ENCODE measurements at regions not wholly inside any gene's neighbourhood (a gene's known extent, or its start where the extent isn't known, plus 50 kb on each side); places are given as distances from the start of the nearest gene placed in this dataset.

DNA sequence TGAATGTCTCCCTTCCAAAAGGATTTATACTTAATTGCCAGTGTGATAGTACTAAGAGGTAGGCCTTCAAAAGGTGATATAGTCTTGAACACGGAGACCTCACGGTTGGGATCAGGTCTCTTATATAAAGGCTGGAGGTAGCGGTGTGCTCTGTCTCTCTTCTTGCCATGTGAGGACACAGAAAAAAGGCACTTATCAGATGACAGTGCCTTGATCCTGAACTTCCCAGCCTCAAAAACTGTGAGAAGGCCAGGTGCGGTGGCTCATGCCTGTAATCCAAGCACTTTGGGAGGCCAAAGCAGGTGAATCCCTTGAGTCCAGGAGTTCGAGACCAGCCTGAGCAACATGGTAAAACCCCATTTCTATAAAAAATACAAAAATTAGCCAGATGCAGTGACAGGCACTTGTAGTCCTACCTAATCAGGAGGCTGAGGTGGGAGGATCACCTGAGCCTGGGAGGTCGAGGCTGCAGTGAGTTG lies 108.9 kb upstream of the TOP3B start:
- H3K4me1 Mint-ChIP-seq (ENCODE audit: low read depth): no peaks in the 10 kb centered on the region
- no peaks in the 10 kb centered on the region for H3K9me3 Mint-ChIP-seq (ENCODE audit: low read depth)
- H3K27ac Mint-ChIP-seq: no peak overlapping the region
- H3K36me3 Mint-ChIP-seq: no peaks in the 10 kb centered on the region
- peaks cover 29% of the 10 kb centered on the region for H3K27me3 Mint-ChIP-seq
- H3K4me3 Mint-ChIP-seq: no peak overlapping the region

DNA sequence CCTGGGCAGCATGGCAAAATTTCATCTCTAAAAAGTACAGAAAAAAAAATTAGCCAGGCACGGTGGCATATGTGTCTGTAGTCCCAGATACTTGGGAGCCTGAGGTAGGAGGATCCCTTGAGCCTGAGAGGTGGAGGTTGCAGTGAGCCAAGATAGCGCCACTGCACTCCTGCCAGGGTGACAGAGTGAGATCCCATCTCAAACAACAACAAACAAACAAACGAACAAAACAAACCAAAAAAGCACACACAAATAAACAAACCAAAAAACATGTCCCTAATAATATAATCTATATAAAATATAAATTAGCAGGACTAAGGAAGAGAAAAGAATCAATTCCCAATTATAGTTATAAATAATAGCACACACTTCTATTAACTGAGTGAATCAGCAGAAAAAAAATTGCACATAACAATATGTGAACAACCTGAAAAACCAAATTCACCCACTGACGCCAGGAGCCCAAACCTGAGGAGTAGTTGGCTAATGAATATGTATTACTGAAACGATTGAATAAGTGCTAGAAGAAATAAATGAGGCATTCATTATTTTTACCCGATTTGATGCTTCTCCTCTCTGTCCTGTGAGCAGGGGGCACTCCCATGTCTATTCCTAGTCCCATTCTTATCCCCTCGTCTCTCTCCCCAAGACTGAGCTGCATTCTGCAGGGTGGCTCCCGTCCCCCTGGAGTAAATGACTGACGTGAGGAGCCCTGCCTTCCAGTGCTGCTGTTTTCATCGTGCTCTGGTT lies 108.2 kb upstream of the TOP3B start:
- Mint-ChIP-seq H3K4me3 (no peak overlapping the region), H3K27me3 (peaks cover 30% of the 10 kb centered on the region), H3K36me3 (no peaks in the 10 kb centered on the region), H3K4me1 (ENCODE audit: low read depth) (no peaks in the 10 kb centered on the region), H3K9me3 (ENCODE audit: low read depth) (no peaks in the 10 kb centered on the region), H3K27ac (no peak overlapping the region)

DNA sequence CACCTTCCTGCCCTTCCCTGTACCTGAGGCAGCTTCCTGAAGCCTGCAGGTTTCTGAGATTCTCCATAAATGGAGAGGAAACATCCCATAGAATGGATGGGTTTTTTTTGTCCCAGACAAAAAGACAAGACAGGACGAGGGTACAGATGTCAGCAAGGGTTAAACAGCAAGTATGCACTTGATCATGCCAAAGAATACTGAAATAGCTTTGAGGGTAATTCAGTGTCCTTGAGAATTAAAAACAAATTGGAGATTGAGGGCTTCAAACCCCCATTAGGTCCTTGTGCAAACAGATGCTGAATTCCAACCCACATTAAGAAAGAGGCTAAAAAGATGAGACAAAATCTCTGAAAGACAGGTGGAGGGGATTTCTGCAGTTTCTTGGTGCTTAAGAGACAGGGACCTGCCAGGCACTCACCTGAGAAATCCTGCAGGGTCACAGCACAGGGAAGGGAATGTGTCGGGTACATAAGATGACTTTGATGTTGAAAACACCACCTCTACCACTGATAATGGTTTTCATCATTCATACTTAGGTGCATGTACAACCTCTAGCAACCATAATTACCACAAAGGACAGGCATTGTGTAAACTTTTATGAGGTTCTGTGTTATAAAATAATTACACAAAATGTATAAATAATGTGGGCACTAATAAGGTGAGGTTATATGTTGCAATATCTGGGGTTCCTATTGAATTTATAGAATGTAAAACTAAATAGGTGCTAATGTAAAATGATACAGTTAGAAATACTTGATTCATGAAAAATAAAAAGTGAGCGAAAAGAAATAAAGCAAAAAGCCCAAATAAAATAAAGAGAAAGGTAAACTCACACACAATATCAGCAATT lies 107.1 kb upstream of the TOP3B start:
- Mint-ChIP-seq H3K4me3 (no peak overlapping the region), H3K27me3 (peaks cover 27% of the 10 kb centered on the region), H3K27ac (no peak overlapping the region), H3K4me1 (ENCODE audit: low read depth) (no peaks in the 10 kb centered on the region), H3K36me3 (no peaks in the 10 kb centered on the region), H3K9me3 (ENCODE audit: low read depth) (no peaks in the 10 kb centered on the region)

DNA sequence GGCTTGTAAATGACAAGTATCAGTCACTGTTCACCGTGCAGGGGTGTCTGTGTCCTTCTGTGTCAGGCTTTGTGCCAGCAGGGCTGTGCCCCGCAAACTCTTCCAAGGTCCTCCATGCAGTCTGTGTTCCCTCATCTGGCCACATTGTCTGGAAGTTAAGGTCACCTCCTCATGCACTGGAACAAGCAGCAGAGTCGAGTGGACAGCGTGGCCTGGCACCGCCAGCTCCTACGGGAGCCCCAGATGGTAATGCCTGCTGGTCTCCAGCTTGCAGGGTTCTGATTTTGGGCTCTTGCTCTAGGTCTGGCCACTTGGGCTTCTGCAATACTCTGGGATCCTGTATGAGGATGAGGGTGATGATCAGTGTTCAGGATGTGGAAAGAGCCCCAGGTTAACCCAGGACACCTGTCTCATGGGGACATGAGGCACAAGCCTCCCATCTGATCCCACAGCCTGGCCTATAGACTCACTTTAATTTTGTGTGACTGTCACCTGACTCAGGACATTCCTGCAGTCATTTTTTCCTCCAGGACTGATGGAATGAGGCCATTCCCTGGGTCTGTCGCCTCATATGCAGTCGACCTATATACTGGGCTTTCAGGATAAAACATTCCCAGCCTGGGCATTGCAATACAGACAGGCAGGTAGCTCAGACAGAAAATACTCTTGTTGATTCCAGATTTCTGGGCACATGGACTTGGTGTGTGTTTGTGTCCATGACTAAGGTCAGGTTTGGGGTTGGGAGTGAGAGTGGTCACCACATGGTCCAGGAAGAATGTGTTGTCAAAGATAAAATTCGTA lies 106.3 kb upstream of the TOP3B start:
- Mint-ChIP-seq H3K4me1 (ENCODE audit: low read depth) (no peaks in the 10 kb centered on the region), H3K27me3 (peaks cover 26% of the 10 kb centered on the region)

DNA sequence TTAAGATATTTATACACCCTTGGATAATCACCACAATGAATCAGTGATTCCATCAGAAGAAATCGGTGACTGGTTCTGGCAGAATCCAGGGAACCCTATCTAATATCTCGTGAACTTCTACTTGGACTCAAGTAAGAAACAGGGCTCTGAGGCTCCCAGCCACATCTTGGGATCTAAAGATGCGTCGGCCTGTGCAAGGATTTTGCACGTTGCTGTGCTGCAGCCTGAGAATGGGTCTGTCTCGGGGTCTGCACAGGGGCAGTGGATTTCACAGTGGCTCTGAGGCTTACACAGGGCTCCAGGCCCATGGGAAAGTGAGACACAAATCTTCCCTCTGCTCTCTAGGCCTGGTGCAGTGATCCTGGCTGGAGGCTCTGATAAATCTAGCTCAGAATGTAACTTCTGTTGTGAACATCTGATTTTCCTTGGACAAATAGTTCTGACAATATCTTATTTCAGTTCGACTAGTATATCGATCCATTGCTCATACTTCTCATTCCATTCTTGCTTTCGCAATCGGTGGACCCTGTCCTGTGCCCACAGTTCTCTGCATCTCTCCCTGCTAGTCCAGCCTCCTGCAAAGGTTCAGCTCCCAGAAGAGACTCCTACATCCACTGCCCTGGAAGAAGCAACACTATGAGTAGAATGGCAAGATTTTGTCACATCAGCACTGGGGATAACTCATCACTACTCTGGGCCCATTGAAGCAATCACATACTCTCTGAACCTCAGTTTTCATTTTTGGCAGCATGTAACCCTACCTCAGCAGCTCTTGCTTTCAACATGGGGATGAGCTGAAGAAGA lies 105.5 kb upstream of the TOP3B start:
- Mint-ChIP-seq H3K36me3 (no peaks in the 10 kb centered on the region), H3K27me3 (peaks cover 27% of the 10 kb centered on the region), H3K27ac (no peak overlapping the region), H3K4me1 (ENCODE audit: low read depth) (no peaks in the 10 kb centered on the region), H3K9me3 (ENCODE audit: low read depth) (no peaks in the 10 kb centered on the region), H3K4me3 (no peak overlapping the region)

More for the DNA sequence above, 106.3 kb upstream of the TOP3B start:
- Mint-ChIP-seq H3K9me3 (ENCODE audit: low read depth) (no peaks in the 10 kb centered on the region), H3K36me3 (no peaks in the 10 kb centered on the region), H3K4me3 (no peak overlapping the region), H3K27ac (no peak overlapping the region)

DNA sequence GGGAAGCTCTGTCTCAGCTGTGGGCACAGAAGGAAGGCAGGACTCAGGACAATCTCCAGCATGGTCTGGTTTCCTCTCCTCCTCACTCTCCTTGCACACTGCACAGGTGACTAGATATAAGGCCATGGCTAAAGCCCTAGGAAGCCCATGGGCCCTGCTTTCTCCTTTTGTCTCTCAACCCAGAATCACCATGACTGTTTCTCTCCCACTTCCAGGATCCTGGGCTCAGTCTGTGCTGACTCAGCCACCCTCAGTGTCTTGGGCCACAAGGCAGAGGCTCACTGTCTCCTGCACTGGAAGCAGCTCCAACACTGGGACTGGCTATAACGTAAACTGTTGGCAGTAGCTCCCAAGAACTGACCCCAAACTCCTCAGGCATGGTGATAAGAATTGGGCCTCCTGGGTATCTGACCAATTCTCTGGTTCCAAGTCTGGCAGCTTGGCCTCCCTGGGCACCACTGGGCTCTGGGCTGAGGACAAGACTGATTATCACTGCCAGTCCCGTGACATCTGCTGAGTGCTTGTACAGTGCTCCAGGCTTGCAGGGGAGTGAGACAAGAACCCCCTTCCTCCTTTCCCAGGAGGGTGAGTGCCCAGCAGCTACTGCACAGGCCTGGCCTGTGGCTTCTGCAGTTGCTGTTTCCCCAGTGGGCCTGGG lies 104.0 kb upstream of the TOP3B start:
- H3K4me3 Mint-ChIP-seq: no peak overlapping the region
- no peaks in the 10 kb centered on the region for H3K36me3 Mint-ChIP-seq
- H3K4me1 Mint-ChIP-seq (ENCODE audit: low read depth): no peaks in the 10 kb centered on the region
- no peaks in the 10 kb centered on the region for H3K9me3 Mint-ChIP-seq (ENCODE audit: low read depth)
- H3K27ac Mint-ChIP-seq: no peak overlapping the region
- peaks cover 20% of the 10 kb centered on the region for H3K27me3 Mint-ChIP-seq

DNA sequence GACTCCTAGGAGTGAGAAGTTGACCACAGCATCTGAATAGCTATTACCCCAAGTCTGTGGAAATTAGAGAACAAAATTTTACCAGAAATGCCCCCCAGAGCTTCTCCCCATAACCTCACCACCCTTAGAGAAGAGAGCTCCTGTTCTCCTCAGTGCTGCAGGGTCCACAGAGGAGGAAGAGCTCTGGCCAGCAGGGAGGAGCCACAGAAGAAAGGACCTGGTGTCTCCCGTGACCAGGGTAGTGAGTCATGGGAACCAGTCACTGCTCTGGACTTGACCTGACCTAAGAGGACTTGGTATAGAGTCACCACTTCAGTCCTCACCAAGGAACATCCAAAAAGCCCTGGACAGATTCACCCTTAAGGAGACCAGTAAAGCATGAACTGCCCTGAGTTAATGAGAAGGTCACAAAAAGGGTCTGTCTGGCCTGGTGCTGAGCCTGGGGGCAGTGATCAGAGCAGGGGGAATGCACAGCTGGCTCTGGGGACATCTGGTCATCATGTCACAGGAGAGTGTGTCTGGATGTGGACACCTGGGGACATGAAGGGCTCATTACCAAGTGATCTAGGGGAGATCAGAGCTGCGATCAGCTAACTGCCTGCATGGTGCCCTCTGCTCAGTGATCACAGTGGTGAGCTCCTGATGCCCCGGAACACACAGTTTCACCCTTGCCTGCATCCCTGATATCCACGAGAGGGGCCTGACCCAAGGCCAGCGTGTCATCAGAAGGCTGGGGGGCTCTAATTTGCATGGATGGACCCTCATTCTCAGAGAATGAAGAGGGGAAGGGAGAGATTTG lies 103.3 kb upstream of the TOP3B start:
- Mint-ChIP-seq H3K27me3 (peaks cover 19% of the 10 kb centered on the region), H3K4me1 (ENCODE audit: low read depth) (no peaks in the 10 kb centered on the region), H3K27ac (no peak overlapping the region), H3K4me3 (no peak overlapping the region), H3K36me3 (no peaks in the 10 kb centered on the region), H3K9me3 (ENCODE audit: low read depth) (no peaks in the 10 kb centered on the region)

DNA sequence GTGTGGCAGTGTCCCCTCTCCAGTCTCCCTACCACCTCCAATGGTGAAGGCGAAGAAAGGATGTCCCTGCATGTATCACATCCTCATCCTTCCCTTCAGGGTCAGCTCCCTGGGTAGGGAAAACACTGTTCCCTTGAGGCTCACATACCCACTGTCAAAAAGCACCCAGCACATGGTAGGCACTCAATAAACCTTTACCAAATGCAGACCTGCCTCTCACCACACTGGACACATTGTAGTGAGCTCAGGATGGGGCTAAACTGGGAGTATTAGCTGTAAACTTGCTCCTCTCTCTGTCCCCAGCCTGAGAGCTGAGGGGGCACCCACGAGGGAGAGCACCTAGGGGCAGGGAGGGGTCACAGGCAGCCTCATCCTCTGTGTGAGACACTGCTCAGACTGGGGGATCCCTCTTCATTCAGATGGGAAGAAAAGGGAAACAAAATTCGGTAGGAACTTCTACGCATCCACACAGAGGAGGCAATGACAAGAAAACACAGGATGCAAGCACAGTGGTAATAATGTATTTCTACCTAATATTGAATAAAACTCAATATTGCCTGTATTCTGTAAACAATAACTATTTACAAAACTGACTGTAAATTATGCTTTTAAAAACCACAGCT lies 101.6 kb upstream of the TOP3B start:
- Mint-ChIP-seq H3K4me1 (ENCODE audit: low read depth) (no peaks in the 10 kb centered on the region), H3K9me3 (ENCODE audit: low read depth) (no peaks in the 10 kb centered on the region), H3K4me3 (no peak overlapping the region), H3K27ac (no peak overlapping the region), H3K27me3 (peaks cover 16% of the 10 kb centered on the region), H3K36me3 (no peaks in the 10 kb centered on the region)

DNA sequence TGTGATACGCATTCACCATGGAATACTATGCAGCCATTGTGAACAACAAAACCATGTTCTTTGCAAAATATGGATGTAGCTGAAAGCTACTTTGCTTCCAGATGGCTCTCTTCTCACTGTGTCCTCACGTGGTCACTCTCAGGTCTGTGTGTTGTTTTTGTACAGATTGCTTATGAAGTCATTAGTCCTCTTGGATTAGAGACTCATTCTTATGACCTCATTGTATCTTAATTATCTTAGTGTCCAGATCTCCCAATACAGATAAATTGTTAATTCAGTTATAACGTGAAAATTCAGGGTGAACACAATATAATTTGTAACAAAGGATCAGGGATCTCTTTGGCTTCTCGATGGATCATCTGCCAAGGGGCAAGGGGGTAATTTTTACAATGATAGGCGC lies 100.4 kb upstream of the TOP3B start:
- Mint-ChIP-seq H3K4me1 (ENCODE audit: low read depth) (no peaks in the 10 kb centered on the region), H3K4me3 (no peak overlapping the region)

DNA sequence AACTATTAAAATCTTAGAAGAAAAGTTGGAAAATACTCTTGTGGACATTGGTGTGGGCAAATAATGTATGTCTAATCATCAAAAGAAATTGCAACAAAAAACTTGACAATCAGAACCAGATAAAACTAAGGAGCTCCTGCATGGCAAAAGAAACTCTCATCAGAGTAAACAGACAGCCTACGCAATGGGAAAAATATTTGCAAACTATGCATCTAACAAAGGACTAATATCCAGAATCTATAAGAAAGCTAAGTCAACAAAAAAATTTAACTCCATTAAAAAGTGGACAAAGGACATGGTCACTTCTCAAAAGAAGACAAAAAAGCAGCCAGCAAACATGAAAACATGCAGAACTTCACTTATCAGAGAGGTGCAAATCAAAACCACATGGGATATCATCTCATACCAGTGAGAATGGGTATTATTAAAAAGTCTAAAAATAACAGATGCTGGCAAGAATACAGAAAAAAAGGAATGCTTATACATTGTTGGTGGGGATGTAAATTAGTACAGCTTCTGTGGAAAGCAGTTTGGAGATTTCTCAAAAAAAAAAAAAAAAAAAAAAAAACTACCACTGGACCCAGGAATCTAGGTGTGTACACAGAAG lies 99.7 kb upstream of the TOP3B start:
- Mint-ChIP-seq H3K36me3 (no peaks in the 10 kb centered on the region), H3K27me3 (peaks cover 12% of the 10 kb centered on the region), H3K4me3 (no peak overlapping the region)

More for the DNA sequence above, 100.4 kb upstream of the TOP3B start:
- H3K27ac Mint-ChIP-seq: no peak overlapping the region
- H3K36me3 Mint-ChIP-seq: no peaks in the 10 kb centered on the region
- H3K27me3 Mint-ChIP-seq: peaks cover 12% of the 10 kb centered on the region
- H3K9me3 Mint-ChIP-seq (ENCODE audit: low read depth): no peaks in the 10 kb centered on the region

DNA sequence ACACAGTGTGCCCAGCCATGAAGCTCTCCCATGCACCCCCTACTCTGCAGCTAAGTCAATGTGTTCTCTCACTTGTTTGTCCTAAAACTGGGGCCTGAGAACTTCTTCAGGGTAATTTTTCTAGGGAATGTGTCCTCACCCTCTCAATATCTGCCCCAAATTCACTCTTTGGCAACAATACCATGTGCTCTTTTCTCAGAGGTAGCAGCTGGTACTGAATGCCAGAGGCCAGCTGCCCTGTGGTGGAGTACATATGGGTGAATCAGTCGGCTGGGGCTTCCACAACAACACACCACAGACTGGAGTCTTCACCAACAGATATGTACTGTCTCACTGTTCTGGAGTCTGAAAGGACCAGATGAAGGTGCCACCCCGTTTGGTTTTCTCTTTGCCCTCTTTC lies 97.7 kb upstream of the TOP3B start:
- Mint-ChIP-seq H3K36me3 (no peaks in the 10 kb centered on the region), H3K4me3 (no peak overlapping the region), H3K4me1 (ENCODE audit: low read depth) (no peaks in the 10 kb centered on the region), H3K9me3 (ENCODE audit: low read depth) (no peaks in the 10 kb centered on the region), H3K27ac (no peak overlapping the region), H3K27me3 (peaks cover 12% of the 10 kb centered on the region)

More for the DNA sequence above, 99.7 kb upstream of the TOP3B start:
- no peaks in the 10 kb centered on the region for H3K4me1 Mint-ChIP-seq (ENCODE audit: low read depth)
- H3K27ac Mint-ChIP-seq: no peak overlapping the region
- no peaks in the 10 kb centered on the region for H3K9me3 Mint-ChIP-seq (ENCODE audit: low read depth)

DNA sequence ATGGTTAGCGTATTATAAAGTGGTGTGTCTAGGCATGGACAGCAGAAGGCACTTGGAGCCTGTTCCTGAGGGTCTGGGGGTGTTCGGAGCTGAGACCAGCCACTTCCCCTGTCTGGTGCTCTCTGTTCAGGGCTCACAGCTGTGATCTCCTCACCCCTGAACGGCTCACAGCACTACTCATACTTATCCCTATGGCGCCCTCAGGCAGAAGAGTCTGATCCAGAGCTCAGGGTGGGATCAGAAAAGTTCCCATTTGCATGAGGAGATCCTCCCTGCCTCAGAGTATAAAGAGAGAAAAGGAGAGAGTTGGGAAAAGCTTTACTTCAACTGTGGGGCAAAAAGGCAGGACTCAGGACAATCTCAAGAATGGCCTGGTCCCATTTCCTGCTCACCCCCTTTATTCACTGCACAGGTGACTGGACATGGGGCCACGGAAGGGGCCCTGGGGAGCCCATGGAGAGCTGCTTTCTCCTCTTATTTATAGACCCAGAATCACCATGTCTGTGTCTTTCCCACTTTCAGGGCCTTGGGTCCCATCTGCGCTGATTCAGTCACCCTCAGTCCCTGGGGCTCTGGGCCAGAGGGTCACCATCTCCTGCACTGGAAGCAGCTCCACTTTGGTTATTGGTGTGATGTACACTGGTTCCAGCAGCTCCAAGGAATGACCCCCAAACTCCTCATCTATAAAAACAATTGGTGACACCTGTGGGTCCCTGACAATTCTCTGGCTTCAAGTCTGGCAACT lies 97.0 kb upstream of the TOP3B start:
- Mint-ChIP-seq H3K27ac (no peak overlapping the region), H3K4me3 (no peak overlapping the region), H3K36me3 (no peaks in the 10 kb centered on the region)

More for the DNA sequence above, 97.0 kb upstream of the TOP3B start:
- H3K9me3 Mint-ChIP-seq (ENCODE audit: low read depth): no peaks in the 10 kb centered on the region
- no peaks in the 10 kb centered on the region for H3K4me1 Mint-ChIP-seq (ENCODE audit: low read depth)
- H3K27me3 Mint-ChIP-seq: peaks cover 12% of the 10 kb centered on the region
